ENCODE measurements at regions not wholly inside any gene's neighbourhood (a gene's known extent, or its start where the extent isn't known, plus 50 kb on each side); places are given as distances from the start of the nearest gene placed in this dataset.

DNA sequence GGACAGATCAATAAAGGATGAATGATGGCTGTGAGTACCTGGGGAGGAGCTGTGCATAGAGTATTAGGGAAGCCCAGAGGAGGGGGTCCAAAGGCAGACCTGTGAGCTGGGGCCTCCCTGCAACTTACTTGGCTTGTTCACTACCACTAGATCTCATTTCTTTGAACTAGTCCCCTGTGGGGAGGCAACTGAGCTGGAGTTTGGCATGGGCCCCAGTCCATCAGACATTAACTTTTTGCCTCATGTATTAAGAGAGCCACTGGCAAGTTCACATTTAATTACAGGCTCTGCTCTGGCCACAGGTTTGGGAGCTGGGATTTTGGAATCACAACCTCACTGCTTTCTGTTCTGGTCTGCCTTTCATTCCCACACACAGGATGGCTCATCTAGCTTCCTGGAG lies 254.1 kb downstream of the PRL start:
- Histone ChIP-seq H2AK5ac (ENCODE audit: low read depth, low read length) (peak overlapping the region; percentile 91), H3K18ac (ENCODE audit: low read depth, low read length) (peak overlapping the region; percentile 80), H4K91ac (ENCODE audit: insufficient read depth, low read depth, low read length) (peak overlapping the region; percentile 92), H4K5ac (ENCODE audit: low read depth, low read length) (peak overlapping the region; percentile 89), H3K9me1 (ENCODE audit: insufficient read depth, low read length) (peaks cover 14% of the 10 kb centered on the region; the same call in 1 of the 2 replicates), H2BK120ac (ENCODE audit: low read depth, low read length) (peak overlapping the region; percentile 93), H3K27ac (ENCODE audit: insufficient read depth, low read length) (peak overlapping the region; percentile 67), H3K9me3 (ENCODE audit: control insufficient read depth, insufficient read depth, low read length) (peaks cover 2% of the 10 kb centered on the region; the same call in 1 of the 2 replicates), H3K23ac (ENCODE audit: low read depth, low read length) (peak overlapping the region; percentile 74; the same call in 1 of the 2 replicates), H3K79me1 (ENCODE audit: low read depth in 1 of 2, low read length in 2 of 2) (peaks cover 0 to 9% of the 10 kb centered on the region in 2 experiments; a peak in 1 of 4 replicates), H2AK9ac (replicated peaks; ENCODE audit: low read depth, low read length, poor library complexity) (no peak overlapping the region), H3K14ac (replicated peaks; ENCODE audit: low read depth, low read length) (peak overlapping the region; percentile 93), H2AFZ (replicated peaks; ENCODE audit: low read length, poor library complexity) (peak overlapping the region; percentile 89), H4K20me1 (ENCODE audit: insufficient read depth, low read length) (no peaks in the 10 kb centered on the region), H3K9ac (ENCODE audit: low read depth, low read length) (no peak overlapping the region; the same call in 1 of the 2 replicates), H2BK5ac (ENCODE audit: low read depth, low read length, poor library complexity, severe bottlenecking) (peak overlapping the region; percentile 80), H3K36me3 (ENCODE audit: control insufficient read depth, insufficient read depth, low read length) (no peaks in the 10 kb centered on the region), H3K4me1 (ENCODE audit: control insufficient read depth, insufficient read depth, low read length) (peaks cover 14% of the 10 kb centered on the region), H2BK20ac (ENCODE audit: low read depth, low read length) (peak overlapping the region; percentile 76; the same call in 1 of the 2 replicates), H3K27me3 (ENCODE audit: control insufficient read depth, insufficient read depth, low read length) (no peaks in the 10 kb centered on the region), H3K4ac (ENCODE audit: low read depth, low read length) (peak overlapping the region; percentile 86), H3K4me3 (ENCODE audit: insufficient read depth, low read depth, low read length) (no peak overlapping the region), H3K56ac (ENCODE audit: extremely low read depth, insufficient read depth, low read length) (peak overlapping the region; percentile 22; the same call in 1 of the 2 replicates), H2BK15ac (ENCODE audit: low read depth, low read length) (peak overlapping the region; percentile 99; the same call in 2 of the 3 replicates), H3K4me2 (ENCODE audit: low read depth, low read length) (peak overlapping the region; percentile 90), H4K8ac (ENCODE audit: low read depth in 2 of 2, low read length in 2 of 2) (peak overlapping the region; percentile 56 to 88)
- no TSS peak for BruUV-seq (replicated peaks)
- intact Hi-C loops (cut with micrococcal nuclease) (no loop called here), dilution Hi-C loops (cut with HindIII; ENCODE audit: low sequenced_read_pairs, unreplicated experiment) (no loop called here), in situ Hi-C loops (cut with MboI; ENCODE audit: low sequenced_read_pairs) (no loop called here)
- TF ChIP-seq SMC3 (IDR thresholded peaks at IDR 0.05; ENCODE audit: low read depth, low read length): no peak
- TF ChIP-seq MXI1 (IDR thresholded peaks at IDR 0.05; ENCODE audit: borderline replicate concordance, low read depth, low read length): no peak
- no peak for TF ChIP-seq RAD21 (IDR thresholded peaks at IDR 0.05; ENCODE audit: low read length)
- TF ChIP-seq MAZ (IDR thresholded peaks at IDR 0.05; ENCODE audit: borderline replicate concordance, low read depth, low read length): no peak
- TF ChIP-seq NFE2L2 (IDR thresholded peaks at IDR 0.05; ENCODE audit: low read depth, low read length): no peak
- no peak for TF ChIP-seq RCOR1 (IDR thresholded peaks at IDR 0.05; ENCODE audit: insufficient replicate concordance, low read length)
- TF ChIP-seq CEBPB (IDR thresholded peaks at IDR 0.05; ENCODE audit: low read depth, low read length): no peak
- no peak for TF ChIP-seq CTCF (conservative IDR thresholded peaks at IDR 0.05; ENCODE audit: low read depth, low read length)
- no peak for TF ChIP-seq CHD1 (IDR thresholded peaks at IDR 0.05; ENCODE audit: low read depth, low read length)
- TF ChIP-seq USF2 (IDR thresholded peaks at IDR 0.05; ENCODE audit: low read depth, low read length): no peak
- TF ChIP-seq BHLHE40 (IDR thresholded peaks at IDR 0.05; ENCODE audit: low read depth, low read length): no peak
- no peak for TF ChIP-seq RFX5 (IDR thresholded peaks at IDR 0.05; ENCODE audit: low read depth, low read length)
- no peak for TF ChIP-seq MAFK (IDR thresholded peaks at IDR 0.05; ENCODE audit: low read depth, low read length)
- TF ChIP-seq FOS (IDR thresholded peaks at IDR 0.05; ENCODE audit: low read depth, low read length): no peak
- CTCF ChIA-PET: interaction anchor here (0.6 kb wide), 2 partner anchors 86 to 710 kb away, joined by 3 read pairs; no protein-coding TSS in a partner anchor
- no peak for ATAC-seq (ENCODE audit: low read depth)
- DNase-seq: no peak
- POLR2A ChIA-PET (ENCODE audit: unreplicated experiment): interaction anchor here (0.5 to 0.6 kb wide), 2 partner anchors 8 to 71 kb away, joined by 3 read pairs; no protein-coding TSS in a partner anchor
